HG03342 (cell line): ENCODE measurements at regions not wholly inside any gene's neighbourhood (a gene's known extent, or its start where the extent isn't known, plus 50 kb on each side); places are given as distances from the start of the nearest gene placed in this dataset.

ENCODE experiments used
- ATAC-seq: cut with Tn5 transposase; IDR thresholded peaks from one replicate; pipeline ENCODE4 v1.9.1; 2021; ENCODE audit warnings: mild to moderate bottlenecking, moderate library complexity; ENCODE audit not compliant: unreplicated experiment

DNA sequence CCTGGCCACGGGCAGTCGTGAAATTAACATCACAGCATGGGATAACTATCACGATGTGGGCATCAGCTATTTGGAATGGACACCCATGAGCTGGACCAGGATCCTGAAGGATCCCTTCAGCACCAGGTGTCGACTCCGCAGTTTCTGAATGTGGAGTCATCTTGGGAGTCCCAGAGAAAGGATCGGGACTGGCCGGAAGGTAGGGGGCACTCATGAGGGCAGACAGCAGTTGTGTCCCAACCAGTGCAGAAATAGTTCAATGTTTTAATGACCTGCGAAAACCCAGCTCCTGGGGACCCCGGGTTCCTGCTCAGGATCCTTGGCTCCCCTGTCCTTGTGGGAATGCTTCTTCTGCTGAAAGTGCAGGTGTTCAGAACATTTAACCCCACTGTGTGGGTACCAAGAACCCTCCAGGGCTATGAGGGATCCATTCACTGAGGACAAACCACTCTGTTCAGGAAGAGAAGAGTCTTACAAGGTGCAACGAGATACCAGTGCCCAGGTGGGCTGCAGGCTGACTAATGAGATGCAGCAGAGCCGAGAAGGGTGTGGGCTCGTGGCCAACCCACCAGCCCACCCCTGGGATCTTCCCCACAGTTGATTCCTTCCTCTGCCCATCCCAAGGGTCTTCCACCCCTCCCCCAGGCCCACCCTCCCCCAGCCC lies 154.8 kb downstream of the SALL1 start:
- no peak for ATAC-seq

DNA sequence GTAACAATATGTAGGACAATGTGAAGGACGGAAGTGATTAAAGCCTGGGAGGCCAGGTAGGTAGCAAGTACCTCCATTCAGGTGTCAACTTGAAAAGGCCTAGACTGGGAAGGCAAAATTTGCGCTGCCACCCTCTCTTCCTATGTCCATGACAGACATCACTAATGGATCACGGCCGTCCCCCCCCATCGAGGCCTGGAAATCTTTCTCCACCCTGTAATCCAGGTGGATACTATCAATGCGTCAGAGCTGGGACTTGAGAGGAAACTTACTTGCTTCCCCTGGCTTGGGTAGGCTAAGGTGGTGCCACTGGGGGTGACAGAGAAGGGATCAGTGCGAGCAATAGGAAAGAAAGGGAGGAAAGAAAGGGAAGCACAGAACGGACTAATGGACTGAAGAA lies 156.1 kb downstream of the SALL1 start:
- no peak for ATAC-seq

DNA sequence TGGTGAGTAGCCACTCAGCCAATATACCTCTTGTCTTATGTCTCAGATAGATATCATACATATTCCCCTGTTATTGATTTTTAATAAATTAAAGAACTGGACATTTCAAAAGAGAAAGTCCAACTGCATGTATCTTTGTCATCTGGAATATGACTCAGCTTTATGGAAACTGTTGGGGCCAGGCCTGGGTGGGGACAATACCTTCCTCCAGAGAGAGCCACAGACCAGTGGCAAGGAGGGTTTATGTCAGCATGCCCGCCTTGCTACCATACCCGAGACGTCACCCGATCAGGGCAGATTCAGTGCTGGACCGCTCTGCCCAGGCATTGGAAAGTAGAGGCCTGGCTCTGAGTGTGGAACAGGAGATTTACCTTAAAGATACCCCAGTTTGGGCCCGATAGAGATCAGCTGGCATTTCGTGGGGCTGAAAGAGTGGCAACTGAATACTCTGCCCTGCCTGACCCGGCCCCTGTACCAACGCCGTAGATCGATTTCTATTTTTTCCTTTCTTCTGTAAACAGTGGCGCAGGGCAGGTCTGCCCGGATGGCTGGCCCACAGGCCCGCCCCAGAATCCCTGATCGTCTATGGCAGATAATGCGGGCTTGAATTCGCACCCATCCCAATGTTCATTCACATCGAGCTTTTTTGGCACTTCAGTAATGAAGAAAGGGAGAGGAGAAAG lies 158.6 kb downstream of the SALL1 start:
- ATAC-seq: no peak

DNA sequence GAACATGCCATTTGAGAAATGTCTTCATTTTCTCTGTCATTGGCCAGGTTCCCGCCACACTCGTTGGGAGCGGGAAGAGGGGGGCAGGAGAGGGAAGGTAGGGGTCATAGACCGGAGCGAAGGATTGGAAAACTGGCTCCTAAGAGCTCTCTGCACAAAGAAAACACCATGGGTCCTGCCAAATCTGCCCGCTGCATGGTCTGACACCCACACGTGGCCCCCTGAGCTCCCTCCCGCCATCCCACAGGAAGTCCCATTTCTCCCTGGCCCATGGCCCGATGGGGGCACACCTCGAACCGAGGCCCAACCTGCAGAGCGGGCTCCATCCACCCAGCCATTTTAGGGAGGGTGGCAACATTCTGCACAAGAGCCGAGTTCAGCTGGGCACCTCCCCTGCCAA lies 159.6 kb downstream of the SALL1 start:
- ATAC-seq: no peak

DNA sequence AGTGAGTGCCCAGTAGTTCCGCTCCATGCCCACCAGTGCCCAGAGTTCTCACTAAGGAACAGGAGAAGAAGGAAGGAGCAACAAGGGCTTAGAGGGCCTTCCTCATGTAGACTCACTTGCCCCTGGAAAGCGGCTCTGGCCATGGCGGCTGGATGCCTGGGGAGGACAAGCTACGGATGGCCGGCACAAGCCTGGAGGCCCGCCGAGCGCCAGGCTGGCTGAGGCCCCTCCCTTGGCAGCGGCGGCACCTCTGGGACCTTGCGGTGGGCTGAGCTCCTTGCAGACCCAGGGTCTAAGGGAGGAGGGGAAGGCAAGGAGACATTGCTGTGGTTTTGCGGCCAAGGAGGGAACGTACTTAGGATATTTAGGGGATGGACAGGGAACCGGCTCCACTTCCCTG lies 160.1 kb downstream of the SALL1 start:
- ATAC-seq: no peak

DNA sequence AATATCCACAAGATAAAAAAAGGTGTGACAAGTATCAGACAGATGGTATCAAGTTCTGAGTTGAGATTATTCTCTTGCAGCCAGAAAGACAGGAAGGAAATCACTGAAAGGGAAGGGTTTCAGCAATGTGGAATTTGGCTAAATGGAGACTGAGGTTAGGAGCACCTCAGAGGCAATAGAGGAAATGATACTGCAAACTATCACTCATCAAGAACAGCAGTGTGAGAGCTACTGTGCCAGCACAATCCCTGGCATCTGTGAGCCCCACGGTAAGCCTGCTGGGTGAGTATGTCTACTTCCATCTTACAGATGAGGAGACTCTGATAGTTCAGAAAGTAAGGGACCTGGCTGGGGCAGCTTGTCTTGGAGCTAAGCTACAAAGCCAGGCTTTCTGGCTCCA lies 162.0 kb downstream of the SALL1 start:
- no peak for ATAC-seq

DNA sequence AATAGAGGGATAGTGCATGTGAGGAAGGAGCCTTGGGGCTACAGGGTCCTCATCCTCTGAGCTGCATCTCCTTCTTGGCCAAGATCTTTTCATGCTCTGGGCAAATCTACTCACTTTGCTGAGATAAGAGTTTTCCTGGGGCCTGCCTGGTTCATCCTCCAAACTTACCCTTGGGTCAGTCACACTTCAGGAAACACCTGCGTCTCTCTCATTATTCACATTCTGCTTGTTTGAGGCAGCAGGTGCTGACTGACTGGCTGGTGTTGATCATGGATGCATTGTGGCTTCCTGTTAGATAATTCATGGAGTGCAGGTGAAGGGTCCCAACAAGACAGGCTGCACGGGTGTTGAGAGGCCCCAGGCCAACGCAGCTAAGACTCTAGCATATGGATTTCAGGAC lies 162.6 kb downstream of the SALL1 start:
- ATAC-seq: no peak

DNA sequence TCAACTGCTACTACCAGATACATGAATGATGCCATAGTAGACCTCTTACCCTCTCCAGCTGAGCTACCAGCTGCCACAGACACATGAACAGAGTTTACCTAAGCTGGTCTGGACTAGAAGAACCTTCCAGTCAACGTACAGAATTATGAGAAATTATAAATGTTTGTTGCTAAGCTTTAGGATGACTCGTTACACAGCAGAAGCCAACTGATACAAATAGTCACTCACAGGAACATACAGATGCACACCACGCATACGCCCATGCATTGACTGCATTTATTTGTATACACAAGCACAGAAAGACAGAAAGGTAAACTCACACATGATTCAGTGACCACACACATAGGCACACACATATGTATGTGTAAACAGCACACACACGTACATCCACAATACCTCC lies 164.6 kb downstream of the SALL1 start:
- no peak for ATAC-seq

DNA sequence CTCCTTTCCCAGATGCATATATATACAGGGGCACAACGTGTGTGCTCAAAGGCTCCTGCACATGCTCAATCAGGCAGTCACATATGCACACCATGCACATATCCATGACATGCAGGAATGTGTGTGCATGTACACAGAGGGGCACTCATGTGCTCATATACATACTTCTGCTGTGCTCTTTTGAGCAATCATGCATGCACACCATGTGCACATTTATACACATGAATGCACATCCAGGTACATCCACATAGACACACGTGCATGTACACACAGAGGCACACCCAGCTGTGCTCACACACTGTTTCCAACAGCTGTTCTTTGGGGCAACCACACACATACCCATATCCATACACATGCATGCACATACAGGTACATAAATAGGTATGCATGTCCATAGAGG lies 165.3 kb downstream of the SALL1 start:
- ATAC-seq: no peak

DNA sequence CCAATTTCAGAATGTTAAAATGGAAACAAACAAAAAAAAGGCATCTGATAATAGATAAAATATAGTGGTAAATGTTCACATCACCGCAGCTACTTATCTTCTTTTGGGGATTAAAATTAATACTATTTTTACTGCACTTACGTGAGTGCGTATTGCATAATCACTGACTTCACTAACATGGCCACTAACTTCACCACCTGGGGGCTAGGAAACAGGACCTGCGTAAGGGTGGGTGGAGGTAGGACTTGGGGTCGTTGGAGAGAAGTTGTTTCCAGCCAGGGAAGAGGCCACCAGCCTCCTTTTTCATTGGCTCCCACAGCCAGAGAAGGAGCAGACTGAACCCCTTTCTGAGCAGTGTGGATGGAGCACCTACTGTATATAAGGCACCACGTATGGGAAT lies 166.4 kb downstream of the SALL1 start:
- no peak for ATAC-seq

DNA sequence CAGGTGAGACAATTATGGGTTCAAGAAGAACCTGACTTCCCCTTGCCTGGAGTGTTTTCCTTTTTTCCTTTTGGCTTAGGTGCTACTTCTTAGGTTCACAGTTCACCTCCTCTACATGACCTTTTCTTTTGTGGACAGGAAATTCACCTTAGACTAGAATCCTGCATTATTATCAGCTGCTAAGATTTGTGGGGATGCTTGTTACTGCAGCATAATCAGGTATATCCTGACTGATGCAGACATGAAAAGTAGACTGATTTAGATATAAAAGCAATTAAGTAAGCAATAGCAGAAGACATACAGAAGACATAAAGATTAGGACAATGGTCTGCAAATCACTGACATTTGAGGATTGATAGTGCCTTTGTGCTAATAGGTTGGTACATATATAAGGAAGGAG lies 168.3 kb downstream of the SALL1 start:
- ATAC-seq: no peak

DNA sequence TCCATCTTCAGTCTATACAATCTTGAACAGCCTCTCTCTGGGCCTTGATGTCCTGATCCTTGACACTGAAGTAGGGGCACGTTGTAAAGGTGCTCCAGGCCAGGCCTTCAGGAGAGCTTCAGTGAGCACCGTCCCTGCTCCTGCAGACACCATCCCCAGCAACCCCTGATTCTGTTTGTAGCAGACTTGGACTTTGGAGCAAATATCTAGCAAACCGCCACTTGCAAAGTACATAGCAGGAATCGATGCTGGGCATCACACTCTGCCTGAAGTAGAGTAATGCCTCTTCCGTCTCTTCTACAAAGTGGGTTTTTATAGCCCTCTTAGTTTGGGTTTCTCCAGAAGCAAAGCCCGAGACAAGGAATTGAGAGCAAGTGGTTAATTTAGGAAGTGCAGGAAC lies 169.1 kb downstream of the SALL1 start:
- ATAC-seq: no peak

DNA sequence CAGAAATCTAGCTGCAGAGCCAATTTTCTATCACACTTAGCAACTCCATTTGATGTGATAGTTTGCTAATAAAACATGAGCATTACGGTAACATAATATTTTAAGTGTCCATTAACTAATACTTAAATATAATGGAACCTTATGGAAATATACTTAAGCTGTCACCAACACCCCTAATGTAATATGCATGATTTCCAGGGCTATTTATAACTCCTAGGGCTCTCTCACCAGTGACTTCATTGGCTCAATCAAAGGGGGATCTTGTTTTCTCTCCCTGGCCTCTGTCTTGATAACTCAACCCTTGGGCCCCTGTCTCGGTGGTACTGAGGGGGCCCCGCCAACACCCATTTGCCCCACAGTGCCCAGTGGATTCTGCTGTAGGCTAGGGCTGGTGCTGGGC lies 170.4 kb downstream of the SALL1 start:
- ATAC-seq: no peak

DNA sequence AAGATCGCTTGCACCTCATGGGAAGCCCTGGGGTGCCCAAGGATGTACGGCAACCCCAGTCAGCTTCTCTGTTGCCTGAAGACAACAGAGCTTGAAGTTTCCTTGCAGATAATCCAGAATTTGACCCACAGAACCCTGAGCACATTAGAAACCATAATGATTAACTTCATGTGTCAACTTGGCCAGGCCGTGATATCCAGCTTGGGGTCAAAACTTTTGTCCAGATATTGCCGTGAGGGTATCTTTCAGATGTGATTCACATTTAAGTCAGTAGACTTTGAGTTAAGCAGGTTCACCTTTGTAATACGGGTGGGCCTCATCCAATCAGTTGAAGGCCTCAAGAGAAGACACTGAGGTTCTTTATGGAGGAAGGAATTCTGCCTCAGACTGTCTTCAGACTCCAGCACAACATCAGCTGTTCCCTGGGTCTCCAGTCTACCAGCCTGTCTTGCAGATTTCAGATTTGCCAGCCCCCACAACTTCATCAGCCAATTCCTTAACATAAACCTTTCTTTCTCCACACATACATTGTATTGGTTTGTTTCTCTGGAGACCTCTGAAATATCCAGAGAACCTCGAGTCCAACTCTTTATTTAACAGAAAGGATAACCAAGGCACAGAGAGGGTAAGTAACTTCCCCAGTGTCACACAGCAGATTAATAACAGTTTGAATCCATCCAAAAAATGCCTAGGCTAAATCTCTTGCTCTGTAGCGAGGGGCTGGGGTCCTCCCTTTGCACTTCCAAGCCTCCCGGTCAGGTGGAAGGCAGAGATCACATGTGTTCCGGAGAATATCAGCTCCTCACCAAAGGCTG lies 171.1 kb downstream of the SALL1 start:
- no peak for ATAC-seq

DNA sequence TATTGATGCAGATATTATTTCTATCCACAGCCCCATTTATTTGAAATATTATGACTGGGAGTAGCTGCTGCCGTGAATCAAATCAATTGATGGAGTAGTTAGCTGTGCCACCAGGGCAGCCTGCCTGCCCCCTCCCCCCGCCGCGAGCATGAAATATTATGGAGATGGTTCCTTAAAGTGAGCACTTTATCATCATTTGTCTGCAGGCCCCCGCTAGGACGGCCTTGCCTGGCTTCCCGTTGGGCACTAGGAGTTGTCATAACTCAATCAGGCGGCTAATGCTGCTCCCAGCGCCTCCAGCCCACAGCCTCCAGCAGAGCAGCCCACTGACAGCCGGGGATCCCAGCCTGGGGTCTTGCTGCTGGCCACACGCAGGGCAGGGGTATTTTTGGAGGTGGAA lies 173.9 kb downstream of the SALL1 start:
- ATAC-seq: no peak

DNA sequence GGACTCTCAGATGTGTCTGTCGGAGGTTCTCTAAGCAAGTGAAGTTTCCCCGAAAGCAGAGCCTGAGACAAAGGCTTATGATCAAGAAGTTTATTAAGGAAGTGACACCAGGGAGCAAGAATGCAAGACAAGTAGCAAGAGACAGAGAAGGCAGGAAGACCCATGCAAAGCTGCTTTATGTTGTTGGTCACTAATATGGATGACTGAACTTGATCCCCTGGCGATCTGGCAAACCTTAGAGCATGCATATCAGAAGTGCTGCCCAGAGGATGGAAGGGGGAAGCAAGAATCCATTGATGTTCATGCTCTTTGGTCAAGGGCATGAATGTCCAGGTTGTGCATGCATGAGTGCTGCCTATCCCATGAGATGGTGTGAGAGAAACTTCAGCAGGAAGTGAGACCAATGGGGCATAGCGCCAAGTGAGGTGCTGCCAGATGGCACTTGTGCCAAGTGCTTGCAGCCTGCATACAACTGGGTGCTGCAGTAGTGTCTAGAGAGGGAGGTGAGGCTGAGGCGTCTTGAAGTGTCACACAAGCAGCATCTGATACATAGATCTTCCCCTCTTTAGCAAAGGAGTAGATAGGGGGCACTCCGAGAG lies 176.5 kb downstream of the SALL1 start:
- ATAC-seq: no peak

DNA sequence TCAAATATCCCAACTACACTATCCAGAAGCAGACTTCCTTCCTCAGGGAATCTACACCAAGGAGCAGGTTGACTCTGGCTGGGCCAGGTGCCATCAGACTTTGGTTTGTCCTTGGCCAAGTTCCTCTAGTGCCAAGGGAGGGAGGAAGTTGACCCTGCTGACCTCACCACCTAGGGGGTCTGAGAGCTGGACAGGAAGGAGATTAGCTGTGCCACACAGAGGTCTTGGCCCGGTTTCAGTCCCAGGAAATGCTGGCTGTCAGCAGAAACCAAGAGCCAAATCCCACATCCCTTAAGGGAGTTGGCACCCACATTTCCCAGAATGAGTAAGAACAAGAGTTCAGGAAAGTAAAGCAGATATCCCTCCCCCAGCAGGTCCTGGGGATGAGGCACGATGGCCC lies 178.2 kb downstream of the SALL1 start:
- ATAC-seq: no peak

DNA sequence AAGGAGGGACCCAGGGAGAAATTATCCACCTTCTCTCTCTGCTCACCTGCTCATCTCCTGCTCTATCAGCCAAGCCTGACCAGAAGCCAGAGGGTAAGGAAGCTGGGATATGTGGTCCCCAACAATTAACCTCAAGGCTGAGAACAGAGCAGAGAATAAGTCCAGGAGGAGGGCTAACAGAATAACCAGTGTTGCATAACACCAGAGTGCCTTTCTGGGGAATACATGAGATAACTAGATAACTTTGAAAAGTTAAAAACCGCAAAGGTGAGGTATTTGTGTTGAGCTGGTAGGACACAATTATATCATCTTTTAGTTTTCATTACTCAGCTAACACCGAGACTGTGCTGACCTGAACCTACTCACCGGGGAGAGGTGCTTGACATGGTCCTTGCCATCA lies 180.8 kb downstream of the SALL1 start:
- no peak for ATAC-seq

DNA sequence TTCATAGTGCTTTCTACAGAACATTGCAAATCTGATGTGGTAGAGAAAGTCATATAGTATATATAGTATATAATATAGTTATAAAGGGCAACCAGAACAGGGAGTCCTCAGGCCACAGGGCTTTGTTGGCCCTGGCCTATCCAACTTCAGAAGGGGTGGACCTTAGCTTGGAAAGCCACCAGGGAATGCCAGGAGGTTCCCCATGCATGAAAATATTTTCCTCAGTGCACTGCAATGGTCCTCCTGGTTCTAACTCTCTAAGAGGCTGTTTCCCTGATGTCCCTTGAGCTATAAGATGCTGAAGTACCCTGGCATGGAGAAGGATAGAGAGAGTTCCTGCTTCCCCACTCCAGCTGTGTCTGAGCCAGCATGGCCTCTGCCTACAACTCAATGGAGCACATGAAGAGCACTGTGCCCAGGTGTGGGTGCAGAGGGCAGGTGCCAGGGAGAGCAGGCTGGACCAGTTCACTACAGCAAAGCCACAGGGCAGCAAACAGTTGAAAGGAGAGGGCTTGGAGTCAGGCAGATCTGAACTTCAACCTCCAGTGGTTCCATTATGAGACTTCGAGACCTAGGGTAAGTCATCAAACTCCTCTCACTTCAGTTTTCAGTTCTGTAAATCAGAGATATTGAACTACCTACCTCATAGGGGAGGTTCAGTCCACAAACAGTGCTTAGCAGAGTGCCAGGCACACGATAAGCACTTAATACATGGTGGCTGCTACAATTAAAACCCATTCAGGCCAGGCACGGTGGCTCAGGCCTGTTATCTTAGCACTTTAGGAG lies 183.1 kb downstream of the SALL1 start:
- peak; percentile 59 for ATAC-seq

DNA sequence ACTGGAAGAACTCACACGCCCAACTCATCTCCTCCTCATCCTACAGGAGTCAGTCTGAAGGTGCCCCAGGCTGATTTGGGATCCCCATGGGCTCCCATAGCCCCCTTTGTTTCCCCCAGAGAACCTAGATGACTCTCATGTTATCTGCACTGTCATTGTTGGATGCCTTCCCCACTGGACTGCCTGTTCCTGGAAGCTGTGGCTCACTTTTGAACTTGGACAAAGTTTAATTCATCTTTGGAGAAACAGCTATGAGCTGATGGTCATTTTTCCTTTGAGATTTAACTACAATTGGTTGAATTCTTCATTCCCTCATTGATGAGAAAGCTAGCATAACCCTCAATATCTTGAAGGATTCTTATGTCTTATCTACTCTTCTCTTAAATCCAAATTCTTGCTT lies 186.6 kb downstream of the SALL1 start:
- no peak for ATAC-seq

DNA sequence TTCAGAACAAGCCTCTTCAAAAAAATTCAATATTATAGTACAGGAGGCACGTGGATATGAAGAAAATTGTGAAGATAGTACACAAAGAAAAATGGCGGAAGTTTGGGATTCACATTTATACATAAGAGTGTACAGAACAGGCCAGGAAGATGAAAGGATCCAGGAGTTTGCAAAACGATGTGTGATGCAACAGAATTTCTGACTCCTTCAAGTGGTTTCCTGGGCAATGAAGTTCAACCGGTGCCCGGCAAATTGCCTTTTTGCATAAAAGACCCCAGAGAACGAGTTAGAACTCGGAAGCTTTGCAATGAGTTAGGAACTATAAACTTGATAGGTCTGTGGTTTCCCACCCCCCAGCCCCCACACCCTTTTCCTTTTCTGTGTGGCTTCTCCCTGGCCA lies 189.1 kb downstream of the SALL1 start:
- ATAC-seq: no peak
